ENCODE measurements at regions not wholly inside any gene's neighbourhood (a gene's known extent, or its start where the extent isn't known, plus 50 kb on each side); places are given as distances from the start of the nearest gene placed in this dataset.
"Not testable (repeated sequence)": the region's sequence is repeated elsewhere in the genome, so short reads cannot be mapped to it uniquely, and the experiment has no call there.

GRCh38 chr3:193179332-193180012, 61.5 kb upstream of the PLAAT1 start:
- TF ChIP-seq CTCF, POLR2A (IDR thresholded peaks at IDR 0.05): not testable (repeated sequence)

Data from uterus (tissue), 2 donors.